GM12878 (cell line): ENCODE measurements at regions not wholly inside any gene's neighbourhood (a gene's known extent, or its start where the extent isn't known, plus 50 kb on each side); places are given as distances from the start of the nearest gene placed in this dataset.

ENCODE experiments used
- EP300 ChIP-seq, 2 experiments: fragments of 150-350 bp in 1 of 2; IDR thresholded peaks; 2 replicates each; pipeline ENCODE4 v1.6.1; 2011 to 2012; ENCODE audit warnings: low read depth in 2 of 2, low read length in 2 of 2, borderline replicate concordance in 1 of 2, improper control_type of control experiment in 1 of 2, inconsistent platforms in 1 of 2; ENCODE audit not compliant: control insufficient read depth in 1 of 2
- SPI1 ChIP-seq: IDR thresholded peaks from 2 replicates; pipeline ENCODE4 v1.6.1; 2011; ENCODE audit warnings: low read depth, mild to moderate bottlenecking, low read length, moderate library complexity, borderline replicate concordance; ENCODE audit not compliant: insufficient read depth
- TAF1 ChIP-seq: IDR thresholded peaks from 2 replicates; pipeline ENCODE4 v1.6.1; 2011; ENCODE audit warnings: mild to moderate bottlenecking, low read depth, low read length, borderline replicate concordance
- TF ChIP-seq, protein P1 (sequence below): IDR thresholded peaks from 2 replicates; pipeline ENCODE4 v1.6.1; 2012; ENCODE audit warnings: low read depth, low read length, improper control_type of control experiment

DNA sequence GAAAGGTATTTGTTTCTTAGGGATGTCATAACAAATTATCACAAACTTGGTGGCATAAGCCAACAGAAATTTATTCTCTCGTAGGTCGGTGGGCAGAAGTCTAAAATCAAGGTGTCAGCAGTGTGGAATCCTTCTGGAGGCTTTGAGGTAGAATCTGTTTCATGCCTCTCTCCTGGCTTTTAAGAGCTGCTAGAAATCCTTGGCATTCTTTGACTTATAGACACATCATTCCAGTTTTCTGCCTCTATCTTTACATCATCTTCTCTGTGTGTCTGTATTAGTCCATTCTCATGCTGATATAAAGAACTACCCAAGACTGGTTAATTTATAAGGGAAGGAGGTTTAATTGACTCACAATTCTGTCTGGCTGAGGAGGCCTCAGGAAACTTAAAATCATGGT, 488.1 kb upstream of the PAPPA start:
- no peak for TF ChIP-seq SPI1
- TF ChIP-seq EP300 (IDR thresholded peaks at IDR 0.05; ENCODE audit: borderline replicate concordance in 1 of 2, control insufficient read depth in 1 of 2, low read depth in 2 of 2, low read length in 2 of 2): no peak
- no peak for TF ChIP-seq TAF1
- TF ChIP-seq, protein P1, sequence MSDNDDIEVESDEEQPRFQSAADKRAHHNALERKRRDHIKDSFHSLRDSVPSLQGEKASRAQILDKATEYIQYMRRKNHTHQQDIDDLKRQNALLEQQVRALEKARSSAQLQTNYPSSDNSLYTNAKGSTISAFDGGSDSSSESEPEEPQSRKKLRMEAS: no peak
